Left cardiac atrium (tissue), 4 donors: ENCODE measurements at regions not wholly inside any gene's neighbourhood (a gene's known extent, or its start where the extent isn't known, plus 50 kb on each side); places are given as distances from the start of the nearest gene placed in this dataset.
"Not testable (repeated sequence)": the region's sequence is repeated elsewhere in the genome, so short reads cannot be mapped to it uniquely, and the experiment has no call there.

Experiments
- ATAC-seq, 2 donors: fragments of 200-7000 bp; cut with Tn5 transposase; one replicate each; pipeline ENCODE4 v1.9.1; 2020; ENCODE audit warnings: mild to moderate bottlenecking in 2 of 2, moderate library complexity in 2 of 2
- DNase-seq: peaks from one replicate; pipeline ENCODE4 v3.0.0-alpha.2; 2020
- intact Hi-C, 2 donors: fragments of 100-400 bp; cut with DNase I; formaldehyde crosslinking; loops; one replicate each; pipeline versions ENCODE4 v1.14.1 to v1.15.1; 2022 to 2023
- donor health status: DM: no; HTN: yes; CAD: no.
- donor health status: DM: no; HTN: yes; CAD: no; lungs with severe emphysema.
- donor health status: DM: yes; HTN: yes; CAD: no.
- donor health status: Dilated cardiomyopathy.

DNA sequence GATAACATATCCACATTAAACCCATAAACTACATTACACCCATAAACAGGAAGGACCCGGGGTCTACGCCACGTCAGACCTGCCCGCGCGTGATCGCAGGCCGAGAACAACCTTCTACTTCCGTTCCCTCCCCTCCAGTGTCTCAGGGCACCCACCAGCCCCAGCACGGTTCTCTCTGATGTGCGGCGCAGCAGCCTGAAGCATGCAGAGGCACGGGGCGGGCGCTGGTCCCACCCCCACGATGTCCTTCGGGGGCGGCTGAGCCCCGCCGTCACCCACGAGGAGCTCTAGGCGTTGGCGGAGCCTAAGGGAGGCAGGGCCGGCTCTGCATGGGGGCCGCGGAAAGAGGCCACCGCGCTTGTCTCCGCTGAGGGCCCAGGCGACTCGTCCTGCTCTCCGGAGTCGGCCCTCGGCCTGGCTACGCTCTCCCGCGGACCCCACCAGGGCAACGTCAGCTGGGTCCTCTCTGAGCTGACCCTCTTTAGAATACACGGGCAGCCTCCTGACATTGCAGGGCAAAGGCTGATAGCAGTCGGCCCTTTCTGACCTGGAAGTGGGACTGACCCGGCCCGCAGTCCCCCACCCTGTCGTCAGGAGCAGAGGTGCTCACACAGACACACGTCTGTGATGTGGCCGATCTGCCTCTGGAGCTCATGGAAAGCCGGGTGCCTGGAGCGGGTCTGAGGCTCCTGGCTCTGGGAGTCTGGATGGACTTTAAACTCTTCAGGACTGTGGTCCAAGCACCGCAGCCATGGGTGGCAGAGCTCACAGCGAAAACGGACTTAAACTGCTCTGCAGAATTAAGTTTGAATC, 65.6 kb upstream of the ADGRA1 start:
- intact Hi-C loops = no loop called here
- DNase-seq = no peak
- no peak for ATAC-seq

DNA sequence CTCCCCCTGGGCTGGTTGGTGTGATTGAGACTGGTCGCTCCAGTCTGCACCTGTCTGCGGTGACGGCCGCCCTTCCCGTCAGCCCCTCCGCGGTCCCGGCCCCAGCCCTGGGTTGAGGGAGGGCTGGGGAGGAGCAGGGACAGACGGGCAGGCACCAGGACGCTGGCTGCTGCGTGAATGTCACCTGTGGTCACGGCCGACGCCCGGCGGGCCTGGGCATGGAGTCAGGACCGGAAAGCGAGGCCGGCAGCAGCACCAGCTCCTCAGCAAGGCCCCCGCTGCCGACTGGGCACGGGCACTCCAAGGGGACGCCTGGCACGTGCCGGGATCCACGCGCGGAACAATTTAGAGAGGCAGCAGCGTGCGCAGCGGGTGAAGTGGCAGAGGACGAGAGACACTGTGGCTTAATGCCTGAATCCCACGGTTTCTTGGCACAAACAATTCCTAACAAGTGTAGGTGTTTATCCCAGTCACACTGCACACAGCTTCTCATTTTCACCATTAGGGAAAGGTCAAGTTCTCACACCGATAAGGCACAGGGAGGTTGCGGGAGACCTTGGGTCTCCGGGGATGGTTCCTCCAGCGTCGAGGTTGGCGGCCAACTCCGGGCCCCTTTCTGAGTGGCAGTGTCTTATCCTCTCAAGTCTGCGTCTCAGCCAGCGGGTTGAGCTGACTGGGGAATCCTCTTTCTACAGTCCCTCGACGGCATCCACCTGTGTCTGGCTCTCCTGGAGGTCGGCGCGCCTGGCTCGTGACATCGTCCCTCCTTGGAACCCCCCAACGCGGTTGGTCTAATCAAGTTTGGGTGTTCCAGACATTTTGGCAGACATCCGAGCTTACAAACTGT, 66.4 kb upstream of the ADGRA1 start:
- DNase-seq (no peak), ATAC-seq (no peak)
- intact Hi-C loops = no loop called here

DNA sequence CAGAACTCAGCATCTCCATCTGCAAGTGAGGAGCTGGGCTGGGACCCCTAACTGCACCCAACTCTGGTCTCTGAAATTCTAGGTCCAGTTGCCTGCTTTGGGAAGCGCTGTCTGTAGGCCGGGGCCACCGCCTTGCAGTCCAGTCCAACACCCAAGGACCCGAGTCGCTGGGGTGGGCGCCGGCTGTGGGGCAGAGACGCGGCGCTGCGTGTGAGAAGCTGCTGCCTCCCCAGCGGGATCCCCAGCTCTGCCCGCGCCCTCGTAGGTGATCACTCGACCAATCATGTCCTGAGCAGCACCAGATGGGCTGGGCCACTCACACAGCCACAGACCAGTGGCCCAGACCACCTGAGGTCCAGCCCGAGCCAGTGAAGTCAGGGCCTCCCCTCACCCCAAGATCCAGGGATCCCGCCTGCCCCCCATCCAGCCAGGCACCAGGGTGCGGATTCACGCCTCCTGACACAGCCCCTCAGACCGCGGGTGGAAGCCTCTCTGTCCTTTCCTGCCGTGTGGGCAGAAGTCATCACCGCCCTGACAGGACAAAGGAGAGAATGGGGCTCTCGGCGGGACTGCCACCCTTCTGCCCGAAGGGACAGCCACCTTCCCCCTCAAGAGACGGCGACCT, 67.4 kb upstream of the ADGRA1 start:
- intact Hi-C loops = no loop called here
- ATAC-seq (no peak), DNase-seq (no peak)

DNA sequence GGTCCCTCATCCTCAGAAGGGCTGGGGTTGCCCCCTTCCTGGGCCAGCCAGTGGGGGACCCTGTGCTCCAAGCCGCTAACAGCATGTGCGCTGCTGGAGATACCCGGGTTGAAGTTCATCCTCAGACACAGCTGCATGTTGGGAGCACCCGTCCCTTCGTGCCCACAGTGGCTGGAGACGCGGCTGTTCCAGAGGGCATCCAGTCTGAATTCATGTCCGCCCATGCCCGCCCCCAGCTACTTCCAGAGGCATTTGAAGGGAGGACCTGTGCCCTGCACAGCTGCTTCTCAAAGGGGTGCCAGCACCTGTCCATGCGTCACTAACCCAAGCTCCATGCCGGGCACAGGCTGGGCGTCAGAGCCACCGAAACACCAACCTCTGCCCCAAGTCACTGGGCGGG, 68.1 kb upstream of the ADGRA1 start:
- no peak for ATAC-seq
- DNase-seq = no peak
- intact Hi-C loops = no loop called here

DNA sequence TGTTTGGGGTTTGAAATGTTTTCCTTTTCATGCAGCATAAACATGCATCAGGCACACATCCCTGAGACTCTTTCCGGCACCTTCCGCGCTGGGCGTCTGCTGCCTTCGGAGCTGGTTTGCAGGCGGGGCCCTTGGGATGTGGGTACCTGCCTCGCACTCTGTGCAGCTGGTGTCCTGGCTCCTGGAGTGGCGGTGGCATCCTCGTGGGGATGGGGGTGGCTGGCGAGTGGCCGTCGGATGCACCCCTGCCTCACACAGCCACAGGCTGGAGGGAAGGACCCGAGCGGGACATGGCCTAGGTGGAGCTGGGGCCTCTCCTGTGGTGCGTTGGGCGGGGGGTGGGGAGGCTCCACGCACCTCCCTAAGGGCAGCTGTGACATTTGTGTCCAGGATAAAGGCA, 68.5 kb upstream of the ADGRA1 start:
- no peak for ATAC-seq
- no peak for DNase-seq
- intact Hi-C loops = no loop called here

DNA sequence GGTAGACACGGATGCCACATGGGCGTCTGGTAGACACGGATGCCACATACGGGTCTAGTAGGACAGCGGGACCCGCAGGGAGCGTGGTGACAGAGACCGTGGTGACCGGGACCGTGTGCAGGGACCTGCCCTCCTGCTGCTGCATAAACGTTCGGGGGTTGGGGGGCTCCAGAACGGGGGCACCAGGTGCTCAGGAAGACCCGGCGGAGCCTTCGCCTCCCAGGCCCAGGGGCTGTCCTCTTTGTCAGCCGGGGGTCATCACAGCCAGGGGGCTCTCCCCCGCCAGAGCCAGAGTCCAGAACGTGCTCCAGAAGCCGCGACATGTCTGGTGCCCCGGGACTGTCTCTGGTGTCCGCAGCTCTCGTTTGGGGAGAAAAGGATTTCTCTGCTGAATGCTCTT, 69.2 kb upstream of the ADGRA1 start:
- intact Hi-C loops = no loop called here
- DNase-seq = no peak
- no peak for ATAC-seq

DNA sequence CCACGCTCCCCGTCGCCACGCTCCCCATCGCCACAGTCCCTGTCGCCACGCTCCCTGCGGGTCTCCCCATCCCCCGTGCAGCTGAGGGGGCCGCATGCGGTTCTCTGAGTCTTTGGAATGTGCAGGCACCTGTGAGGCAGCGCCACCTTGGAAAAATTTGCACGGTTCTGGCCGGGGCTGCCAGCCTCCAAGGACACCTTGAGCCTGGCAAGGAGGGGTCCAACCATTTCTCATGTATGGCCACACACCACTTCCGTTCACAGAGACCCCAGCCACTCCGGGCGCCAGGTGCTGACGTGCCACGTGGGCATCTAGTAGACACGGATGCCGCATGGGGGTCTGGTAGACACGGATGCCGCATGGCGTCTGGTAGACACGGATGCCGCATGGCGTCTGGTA, 70.5 kb upstream of the ADGRA1 start:
- DNase-seq (no peak), ATAC-seq (no peak)
- intact Hi-C loops = no loop called here

DNA sequence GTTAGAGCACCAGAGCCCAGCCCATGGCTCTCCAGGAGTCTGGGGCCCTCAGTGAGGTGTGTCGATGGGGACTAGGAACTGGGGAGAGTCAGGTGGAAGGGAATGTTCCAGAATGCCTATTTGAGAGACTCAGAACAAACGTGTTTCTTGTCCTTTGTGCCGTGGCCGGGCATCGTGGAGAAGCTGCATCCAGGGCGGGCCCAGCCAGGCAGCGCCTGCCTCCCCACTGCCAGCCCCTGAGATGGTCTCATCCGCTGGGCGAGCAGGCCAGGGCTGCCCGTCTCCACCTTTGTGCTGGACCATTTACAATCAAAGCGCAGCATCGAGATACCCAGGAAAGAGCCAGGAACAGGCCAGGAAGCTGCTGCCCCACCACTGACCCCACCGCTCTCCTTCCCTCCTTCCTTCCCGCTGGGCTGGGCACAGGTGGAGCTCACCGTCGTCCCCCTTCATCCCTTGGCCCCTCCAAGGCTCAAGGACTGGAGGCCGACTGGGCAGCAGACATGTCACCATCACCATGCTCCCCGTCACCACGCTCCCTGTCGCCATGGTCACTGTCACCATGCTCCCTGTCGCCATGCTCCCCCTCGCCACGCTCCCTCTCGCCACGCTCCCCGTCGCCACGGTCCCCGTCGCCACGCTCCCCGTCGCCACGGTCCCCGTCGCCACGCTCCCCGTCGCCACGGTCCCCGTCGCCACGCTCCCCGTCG, 71.1 kb upstream of the ADGRA1 start:
- DNase-seq = peak; percentile 5
- intact Hi-C loops = no loop called here
- ATAC-seq = no peak

DNA sequence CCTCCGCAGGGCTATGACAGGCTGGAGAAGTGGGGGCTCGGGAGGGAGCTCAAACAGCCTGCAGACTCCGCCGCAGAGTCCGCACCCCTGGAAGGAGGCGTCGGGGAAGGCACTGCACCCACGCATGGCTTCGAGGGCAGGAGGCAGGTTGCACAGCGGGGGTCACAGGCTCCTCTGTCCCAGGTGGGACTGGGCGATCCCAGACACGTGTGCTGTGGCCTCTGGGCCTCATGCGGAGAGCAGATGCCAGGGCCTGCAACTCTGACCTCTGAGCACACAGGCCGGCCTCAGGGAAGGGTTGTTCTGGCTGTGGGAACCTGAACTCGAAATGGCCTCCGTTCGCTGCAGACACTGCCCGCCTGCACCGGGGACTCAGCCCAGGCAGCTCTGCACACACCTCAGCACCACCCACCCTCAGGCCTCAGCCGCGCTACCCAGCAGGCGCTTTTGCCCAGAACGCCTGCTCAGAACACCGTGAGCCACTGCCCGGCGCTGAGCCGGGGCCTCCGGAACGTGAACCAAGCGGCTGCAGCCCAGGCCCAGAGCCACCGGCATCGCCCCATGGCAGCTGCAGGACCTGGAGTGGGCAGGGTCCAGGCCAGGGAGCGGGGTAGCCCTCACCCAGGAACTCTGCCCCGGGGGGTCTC, 71.8 kb upstream of the ADGRA1 start:
- no peak for ATAC-seq
- intact Hi-C loops = no loop called here
- DNase-seq = peak; percentile 15

DNA sequence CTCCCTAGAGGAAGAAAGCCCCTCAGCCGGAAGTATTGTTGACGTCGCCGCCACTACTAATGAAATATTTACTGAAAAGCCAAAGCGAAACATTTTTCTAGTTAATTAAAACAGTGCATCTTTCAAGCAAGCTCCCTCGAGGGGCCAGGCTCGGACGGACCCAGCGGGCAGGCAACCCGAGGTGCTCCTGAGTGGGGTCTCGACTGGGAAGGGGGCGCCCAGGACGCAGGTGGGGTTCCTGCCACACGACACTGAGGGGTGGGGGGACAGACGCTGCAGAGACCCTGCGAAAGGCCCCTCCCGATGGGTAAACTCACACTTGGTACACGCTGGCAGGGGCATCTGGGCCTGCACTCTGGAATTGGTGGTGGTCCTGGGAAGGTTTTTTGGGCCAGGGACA, 72.4 kb upstream of the ADGRA1 start:
- ATAC-seq = no peak
- peak; percentile 2 for DNase-seq
- intact Hi-C loops = no loop called here

DNA sequence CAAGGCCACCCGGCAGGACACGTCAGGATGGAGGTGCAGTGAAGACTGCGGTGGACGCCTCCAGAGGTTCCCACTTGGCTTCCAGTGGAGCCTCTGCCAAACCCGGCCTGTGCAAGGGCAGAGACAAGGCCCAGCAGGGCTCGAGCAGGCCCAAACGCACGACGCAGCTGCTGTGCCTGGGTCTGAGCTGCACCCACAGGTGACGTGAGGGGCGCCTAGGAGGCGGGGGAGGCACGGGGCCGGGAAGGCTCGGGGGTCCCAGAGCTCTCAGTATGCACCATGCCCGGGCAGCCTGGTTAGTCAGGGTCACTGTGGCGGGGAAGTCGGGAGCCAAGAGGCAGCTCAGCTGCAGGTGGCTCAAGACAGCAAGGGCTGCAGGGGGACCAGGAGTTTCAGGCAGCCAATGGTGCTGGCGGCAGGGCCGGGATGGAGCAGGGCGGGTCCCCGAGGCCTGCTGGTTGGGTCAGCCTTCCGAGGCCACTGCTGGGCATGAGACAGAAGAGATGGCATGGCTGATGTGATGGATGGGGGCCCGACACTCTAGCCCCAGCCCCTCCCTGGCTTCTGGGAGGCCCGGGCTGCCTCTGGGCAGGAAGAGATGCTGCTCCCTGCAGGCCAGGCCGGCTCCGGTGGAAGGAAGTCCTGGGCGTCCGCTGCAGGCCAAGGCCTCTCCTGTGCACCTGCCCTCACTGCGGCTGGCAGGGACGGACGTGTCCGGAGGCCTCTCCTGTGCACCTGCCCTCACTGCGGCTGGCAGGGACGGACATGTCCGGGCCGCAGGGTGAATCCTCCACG, 72.2 kb upstream of the CFAP46 start:
- intact Hi-C loops = no loop called here
- DNase-seq (peak; percentile 12), ATAC-seq (no peak)

DNA sequence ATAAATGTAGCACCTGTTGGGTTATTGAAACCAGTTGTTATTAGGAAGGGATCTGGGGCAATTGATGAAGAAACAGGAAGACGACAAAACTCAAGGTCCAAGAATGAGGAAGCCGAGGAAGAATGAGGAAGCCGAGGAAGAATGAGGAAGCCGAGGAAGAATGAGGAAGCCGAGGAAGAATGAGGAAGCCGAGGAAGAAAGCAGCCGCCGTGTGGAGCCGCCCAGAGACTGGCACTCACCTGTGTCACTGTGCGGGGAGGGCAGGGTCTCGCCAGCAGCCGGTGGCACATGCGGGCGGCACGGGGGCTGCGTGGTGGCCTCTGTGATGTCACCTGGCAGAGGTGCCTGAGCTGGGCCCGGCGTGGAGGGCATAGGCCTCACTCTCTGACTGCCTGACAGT, 71.1 kb upstream of the CFAP46 start:
- intact Hi-C loops = no loop called here
- ATAC-seq (peak in 1 of 2 donors; percentile 40), DNase-seq (peak; percentile 39)

DNA sequence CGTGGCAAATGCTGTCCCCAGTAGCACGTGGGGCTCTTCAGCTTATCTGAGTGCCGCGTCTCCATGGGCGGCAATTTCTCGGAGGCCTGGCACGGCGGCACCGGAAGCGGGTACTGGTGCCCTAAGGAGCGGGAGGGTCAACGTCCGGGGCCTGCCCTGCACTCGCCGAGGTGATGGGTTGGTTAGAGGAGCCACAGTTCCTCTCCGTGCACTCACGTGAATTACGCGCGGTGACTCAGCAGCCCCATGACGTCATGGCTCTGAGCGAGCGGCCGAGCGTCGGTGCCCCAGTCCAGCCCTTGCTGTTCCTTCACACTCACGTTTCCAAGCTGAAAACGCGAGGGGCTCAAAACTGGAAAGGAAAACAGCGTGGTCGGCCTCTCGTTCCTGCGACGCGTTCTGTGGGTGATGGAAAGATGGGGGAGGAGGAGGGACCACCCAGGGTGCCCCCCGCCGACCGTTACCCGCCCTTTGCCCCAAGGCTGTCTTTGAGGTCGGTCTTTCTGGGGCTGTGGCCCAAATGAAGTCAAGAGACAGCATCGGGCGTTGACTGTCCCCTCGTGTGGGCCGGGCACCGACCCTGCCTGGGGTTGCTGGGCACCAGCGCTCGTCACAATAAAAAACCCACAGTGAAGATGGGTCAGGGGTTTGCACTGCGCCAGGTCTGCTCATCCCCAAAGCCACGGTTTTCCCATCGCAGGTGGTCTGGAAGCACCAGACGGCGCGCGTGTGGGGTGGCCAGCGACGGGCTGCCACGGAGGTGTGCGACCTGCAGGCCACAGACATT, 70.4 kb upstream of the CFAP46 start:
- intact Hi-C loops = no loop called here

DNA sequence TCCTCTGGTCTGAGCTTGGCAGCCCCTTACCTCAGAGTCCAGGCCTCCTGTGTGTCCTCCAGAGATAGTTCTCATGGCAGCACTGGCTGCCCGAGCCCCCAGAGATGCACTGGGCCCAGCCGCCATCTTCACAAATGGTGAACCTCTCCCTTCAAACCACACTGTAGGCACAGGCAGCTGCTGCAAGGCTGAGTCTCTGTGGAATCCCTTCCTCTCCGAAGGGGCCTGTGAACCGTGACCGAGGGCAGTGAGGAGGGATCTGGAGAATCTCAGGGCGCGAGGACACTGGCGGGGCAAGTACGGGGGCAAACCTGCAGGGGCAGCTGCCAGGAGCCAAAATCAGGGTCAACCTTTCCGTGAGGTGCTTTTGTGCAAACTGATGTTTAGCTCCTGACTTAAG, 69.5 kb upstream of the CFAP46 start:
- DNase-seq (peak; percentile 14), ATAC-seq (no peak)
- intact Hi-C loops = no loop called here

More for the DNA sequence above, 70.4 kb upstream of the CFAP46 start:
- peak; percentile 62 for DNase-seq
- ATAC-seq = peak; percentile 14 to 36

DNA sequence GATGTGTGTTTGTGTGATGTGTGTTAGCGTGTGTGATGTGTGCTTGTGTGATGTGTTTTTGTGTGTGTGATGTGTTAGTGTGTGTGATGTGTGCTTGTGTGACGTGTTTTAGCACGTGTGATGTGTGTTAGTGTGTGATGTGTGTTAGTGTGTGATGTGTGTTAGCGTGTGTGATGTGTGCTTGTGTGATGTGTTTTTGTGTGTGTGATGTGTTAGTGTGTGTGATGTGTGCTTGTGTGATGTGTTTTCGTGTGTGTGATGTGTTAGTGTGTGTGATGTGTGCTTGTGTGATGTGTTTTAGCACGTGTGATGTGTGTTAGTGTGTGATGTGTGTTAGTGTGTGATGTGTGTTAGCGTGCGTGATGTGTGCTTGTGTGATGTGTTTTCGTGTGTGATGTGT, 69.0 kb upstream of the CFAP46 start:
- DNase-seq, intact Hi-C loops, ATAC-seq: not testable (repeated sequence)

DNA sequence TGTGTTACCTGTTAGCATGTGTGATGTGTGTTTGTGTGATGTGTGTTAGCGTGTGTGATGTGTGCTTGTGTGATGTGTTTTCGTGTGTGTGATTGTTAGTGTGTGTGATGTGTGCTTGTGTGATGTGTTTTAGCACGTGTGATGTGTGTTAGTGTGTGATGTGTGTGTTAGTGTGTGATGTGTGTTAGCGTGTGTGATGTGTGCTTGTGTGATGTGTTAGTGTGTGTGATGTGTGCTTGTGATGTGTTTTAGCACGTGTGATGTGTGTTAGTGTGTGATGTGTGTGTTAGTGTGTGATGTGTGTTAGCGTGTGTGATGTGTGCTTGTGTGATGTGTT, 68.4 kb upstream of the CFAP46 start:
- intact Hi-C loops, ATAC-seq, DNase-seq: not testable (repeated sequence)

DNA sequence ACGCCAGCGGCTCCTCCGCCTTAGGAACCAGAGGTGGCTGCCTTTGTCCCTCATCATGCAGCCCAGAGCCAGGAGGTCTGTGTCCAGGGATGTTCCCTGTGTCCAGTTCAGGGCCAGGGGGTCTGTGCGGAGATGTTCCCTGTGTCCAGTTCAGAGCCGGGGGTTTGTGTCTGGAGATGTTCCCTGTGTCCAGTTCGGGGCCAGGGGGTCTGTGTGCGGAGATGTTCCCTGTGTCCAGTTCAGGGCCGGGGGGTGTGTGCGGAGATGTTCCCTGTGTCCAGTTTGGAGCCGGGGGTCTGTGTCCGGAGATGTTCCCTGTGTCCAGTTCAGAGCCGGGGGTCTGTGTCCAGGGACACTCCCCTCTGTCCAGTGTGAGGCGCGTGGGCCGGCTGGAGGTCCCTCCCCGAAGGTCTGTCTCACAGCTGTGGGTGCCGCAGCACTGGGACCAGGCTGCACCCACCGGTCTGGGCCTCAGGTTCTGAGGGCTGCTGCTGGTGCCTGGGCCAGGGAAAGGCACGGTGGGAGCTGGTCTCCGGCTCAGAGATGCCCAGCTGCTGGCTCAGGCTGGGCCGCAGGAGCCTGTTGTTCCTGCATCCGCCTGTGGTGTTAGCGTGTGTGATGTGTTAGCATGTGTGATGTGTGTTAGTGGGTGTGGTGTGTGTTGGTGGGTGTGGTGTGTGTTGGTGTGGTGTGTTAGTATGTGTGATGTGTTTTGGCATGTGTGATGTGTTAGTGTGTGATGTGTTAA, 67.9 kb upstream of the CFAP46 start:
- no peak for DNase-seq
- ATAC-seq = no peak
- intact Hi-C loops = no loop called here
